Breast epithelium (tissue), 3 donors: ENCODE measurements at regions not wholly inside any gene's neighbourhood (a gene's known extent, or its start where the extent isn't known, plus 50 kb on each side); places are given as distances from the start of the nearest gene placed in this dataset.

Experiments used
- CTCF ChIP-seq, 3 donors: fragments of 450-650 bp; IDR thresholded peaks; one replicate each; pipeline ENCODE4 v1.5.1; 2016 to 2017; ENCODE audit warnings: antibody characterized with exemption in 3 of 3, mild to moderate bottlenecking in 3 of 3, moderate library complexity in 3 of 3
- POLR2A ChIP-seq: fragments of 450-650 bp; IDR thresholded peaks from one replicate; pipeline ENCODE4 v1.6.1; 2016; ENCODE audit warnings: antibody characterized with exemption, mild to moderate bottlenecking, moderate library complexity
- POLR2AphosphoS5 ChIP-seq, 3 donors: sonication (generic); formaldehyde crosslinking; IDR thresholded peaks; one replicate each; pipeline ENCODE4 v1.6.1; 2017; ENCODE audit warnings: antibody characterized with exemption in 3 of 3

GRCh38 chr14:62097824-62098223 lies 335.6 kb downstream of the SNAPC1 start:
- TF ChIP-seq CTCF (IDR thresholded peaks at IDR 0.05) (no peak), POLR2A (no peak), POLR2AphosphoS5 (IDR thresholded peaks at IDR 0.05) (no peak)
